Keratinocyte (primary cell): ENCODE measurements at regions not wholly inside any gene's neighbourhood (a gene's known extent, or its start where the extent isn't known, plus 50 kb on each side); places are given as distances from the start of the nearest gene placed in this dataset.

Experiments
- DNase-seq: peaks from one replicate; pipeline ENCODE4 v3.0.0-alpha.2; 2011; ENCODE audit warnings: low read depth, missing footprints, low spot score
- FAIRE-seq: peaks from 2 replicates; lab custom pipeline; 2011; peaks lifted over from hg19 to GRCh38; lab: Jason Lieb, UNC
- H2AFZ ChIP-seq: 2 replicates; pipeline ENCODE4 v1.6.0; 2012; ENCODE audit warnings: low read length, control low read depth, inconsistent platforms; ENCODE audit not compliant: control insufficient read depth
- H3K27ac ChIP-seq: 2 replicates; pipeline ENCODE4 v1.5.1; 2011; ENCODE audit warnings: low read length; ENCODE audit not compliant: control insufficient read depth, insufficient read depth
- H3K27me3 ChIP-seq: 3 replicates; pipeline ENCODE4 v1.6.0; 2011; ENCODE audit warnings: low read length; ENCODE audit not compliant: control insufficient read depth, insufficient read depth; ENCODE audit errors: extremely low read depth
- H3K36me3 ChIP-seq, 2 experiments: 2 replicates in 1 of 2; 3 replicates in 1 of 2; pipeline ENCODE4 v1.5.1; 2011; ENCODE audit warnings: low read length in 2 of 2, mild to moderate bottlenecking in 1 of 2; ENCODE audit not compliant: control insufficient read depth in 2 of 2, insufficient read depth in 2 of 2; ENCODE audit errors: extremely low read depth in 1 of 2
- H3K4me1 ChIP-seq: 3 replicates; pipeline ENCODE4 v1.5.1; 2011; ENCODE audit warnings: low read length; ENCODE audit not compliant: control insufficient read depth, insufficient read depth; ENCODE audit errors: extremely low read depth
- H3K4me2 ChIP-seq: 3 replicates; pipeline ENCODE4 v1.6.0; 2011; ENCODE audit warnings: low read depth, low read length; ENCODE audit not compliant: control insufficient read depth, insufficient read depth; ENCODE audit errors: extremely low read depth
- H3K4me3 ChIP-seq, 3 experiments: fragments of 200-600 bp in 1 of 3; sonication (generic) in 1 of 3; 2 replicates in 2 of 3; 3 replicates in 1 of 3; pipeline ENCODE4 v1.5.1; 2011 to 2016; ENCODE audit warnings: low read length in 3 of 3, mild to moderate bottlenecking in 3 of 3, control low read depth in 2 of 3, inconsistent platforms in 1 of 3, low read depth in 1 of 3, mixed read lengths in 1 of 3, mixed run types in 1 of 3, moderate library complexity in 1 of 3; ENCODE audit not compliant: control insufficient read depth in 2 of 3, insufficient read depth in 2 of 3; ENCODE audit errors: extremely low read depth in 1 of 3
- H3K79me2 ChIP-seq: 2 replicates; pipeline ENCODE4 v1.6.0; 2012; ENCODE audit warnings: low read length; ENCODE audit not compliant: control insufficient read depth, insufficient read depth
- H3K9ac ChIP-seq: 3 replicates; pipeline ENCODE4 v1.6.0; 2011; ENCODE audit warnings: low read length; ENCODE audit not compliant: control insufficient read depth, insufficient read depth; ENCODE audit errors: extremely low read depth
- H3K9me1 ChIP-seq: 3 replicates; pipeline ENCODE4 v1.6.0; 2011; ENCODE audit warnings: low read length; ENCODE audit not compliant: control insufficient read depth, insufficient read depth; ENCODE audit errors: extremely low read depth
- H3K9me3 ChIP-seq: 2 replicates; pipeline ENCODE4 v1.5.1; 2012; ENCODE audit warnings: low read depth, low read length; ENCODE audit not compliant: control insufficient read depth
- H4K20me1 ChIP-seq: 3 replicates; pipeline ENCODE4 v1.6.0; 2011; ENCODE audit warnings: low read length; ENCODE audit not compliant: control insufficient read depth, insufficient read depth; ENCODE audit errors: extremely low read depth
- EZH2 ChIP-seq: IDR thresholded peaks from one replicate; pipeline ENCODE4 v1.6.1; 2012; ENCODE audit warnings: inconsistent platforms, mild to moderate bottlenecking, low read length, moderate library complexity
- dilution Hi-C: fragments of 300-500 bp; cut with MboI; formaldehyde crosslinking; loops from one replicate; pipeline ENCODE4 v1.7.0; 2020; ENCODE audit warnings: low sequenced_read_pairs; ENCODE audit not compliant: extremely low pct_ligation_motif_present
- TF ChIP-seq, protein P1 (sequence below), 3 experiments: IDR thresholded peaks in 1 of 3; conservative IDR thresholded peaks in 1 of 3; optimal IDR thresholded peaks in 1 of 3; 2 replicates in 2 of 3; 3 replicates in 1 of 3; pipeline versions ENCODE3 to v1.5.1; 2011; ENCODE audit warnings: low read length in 3 of 3, mild to moderate bottlenecking in 3 of 3, moderate library complexity in 2 of 3, control low read depth in 1 of 3, inconsistent platforms in 1 of 3; ENCODE audit not compliant: insufficient read depth in 2 of 3; ENCODE audit errors: extremely low read depth in 1 of 3

DNA sequence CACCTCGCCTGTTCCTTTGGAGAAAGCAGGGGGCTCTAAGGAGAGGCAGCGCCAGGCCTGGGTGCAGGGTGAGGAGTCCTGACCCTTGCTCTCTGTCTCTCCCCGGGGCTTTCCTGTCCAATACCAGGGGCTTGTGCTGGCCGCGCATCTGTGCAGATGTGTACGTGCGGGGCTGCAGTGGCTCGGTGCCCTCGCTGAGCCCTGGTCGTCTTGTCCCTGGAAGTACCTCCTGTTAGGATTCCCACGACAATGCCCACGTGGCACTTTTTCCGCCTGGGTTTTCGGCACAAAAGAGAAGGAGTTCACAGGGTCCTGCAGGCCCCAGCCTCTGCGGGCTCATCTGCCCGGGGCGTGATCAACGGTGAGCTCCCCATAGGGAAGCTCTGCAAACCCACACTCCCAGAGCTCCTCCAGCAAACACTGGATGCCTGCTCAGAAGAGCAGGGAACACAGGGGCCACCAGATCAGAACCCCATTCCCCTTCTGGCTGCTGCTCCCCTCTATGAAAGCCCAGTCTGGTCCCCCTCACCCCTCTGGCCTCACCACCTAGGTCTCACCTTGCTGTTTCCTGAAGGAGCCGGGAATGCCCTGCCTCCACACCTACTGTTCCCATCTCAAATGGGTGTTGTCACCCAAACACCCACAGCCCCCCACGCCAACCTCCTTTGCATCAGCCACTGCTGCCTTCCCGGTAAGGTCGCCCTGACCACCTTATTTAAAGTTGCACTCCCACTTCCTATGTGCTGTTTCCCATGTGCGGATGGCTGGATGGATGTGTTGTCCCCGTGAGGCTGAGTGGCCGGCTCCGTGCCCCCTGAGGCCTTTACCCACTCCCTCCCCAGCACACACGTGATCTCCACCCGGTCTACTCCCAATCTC, 62.6 kb upstream of the PRR20G start:
- dilution Hi-C loops: no loop called here
- TF ChIP-seq, protein P1, sequence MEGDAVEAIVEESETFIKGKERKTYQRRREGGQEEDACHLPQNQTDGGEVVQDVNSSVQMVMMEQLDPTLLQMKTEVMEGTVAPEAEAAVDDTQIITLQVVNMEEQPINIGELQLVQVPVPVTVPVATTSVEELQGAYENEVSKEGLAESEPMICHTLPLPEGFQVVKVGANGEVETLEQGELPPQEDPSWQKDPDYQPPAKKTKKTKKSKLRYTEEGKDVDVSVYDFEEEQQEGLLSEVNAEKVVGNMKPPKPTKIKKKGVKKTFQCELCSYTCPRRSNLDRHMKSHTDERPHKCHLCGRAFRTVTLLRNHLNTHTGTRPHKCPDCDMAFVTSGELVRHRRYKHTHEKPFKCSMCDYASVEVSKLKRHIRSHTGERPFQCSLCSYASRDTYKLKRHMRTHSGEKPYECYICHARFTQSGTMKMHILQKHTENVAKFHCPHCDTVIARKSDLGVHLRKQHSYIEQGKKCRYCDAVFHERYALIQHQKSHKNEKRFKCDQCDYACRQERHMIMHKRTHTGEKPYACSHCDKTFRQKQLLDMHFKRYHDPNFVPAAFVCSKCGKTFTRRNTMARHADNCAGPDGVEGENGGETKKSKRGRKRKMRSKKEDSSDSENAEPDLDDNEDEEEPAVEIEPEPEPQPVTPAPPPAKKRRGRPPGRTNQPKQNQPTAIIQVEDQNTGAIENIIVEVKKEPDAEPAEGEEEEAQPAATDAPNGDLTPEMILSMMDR (optimal IDR thresholded peaks at IDR 0.05 in 1 of 3, IDR thresholded peaks at IDR 0.05 in 1 of 3, conservative IDR thresholded peaks at IDR 0.05 in 1 of 3; ENCODE audit: extremely low read depth in 1 of 3, insufficient read depth in 2 of 3, low read length in 3 of 3): no peak
- no peak for TF ChIP-seq EZH2
- no peak overlapping the region for H2AFZ ChIP-seq
- no peaks in the 10 kb centered on the region for H3K4me1 ChIP-seq
- H3K79me2 ChIP-seq: no peaks in the 10 kb centered on the region
- H3K4me2 ChIP-seq: no peak overlapping the region
- FAIRE-seq (no peak), DNase-seq (no peak)
- H3K9me1 ChIP-seq: no peaks in the 10 kb centered on the region
- no peak overlapping the region for H3K27ac ChIP-seq
- no peaks in the 10 kb centered on the region for H3K36me3 ChIP-seq
- no peak overlapping the region for H3K9ac ChIP-seq
- peaks cover 36% of the 10 kb centered on the region for H3K27me3 ChIP-seq
- no peaks in the 10 kb centered on the region for H3K9me3 ChIP-seq
- H4K20me1 ChIP-seq: no peaks in the 10 kb centered on the region
- no peak overlapping the region for H3K4me3 ChIP-seq

DNA sequence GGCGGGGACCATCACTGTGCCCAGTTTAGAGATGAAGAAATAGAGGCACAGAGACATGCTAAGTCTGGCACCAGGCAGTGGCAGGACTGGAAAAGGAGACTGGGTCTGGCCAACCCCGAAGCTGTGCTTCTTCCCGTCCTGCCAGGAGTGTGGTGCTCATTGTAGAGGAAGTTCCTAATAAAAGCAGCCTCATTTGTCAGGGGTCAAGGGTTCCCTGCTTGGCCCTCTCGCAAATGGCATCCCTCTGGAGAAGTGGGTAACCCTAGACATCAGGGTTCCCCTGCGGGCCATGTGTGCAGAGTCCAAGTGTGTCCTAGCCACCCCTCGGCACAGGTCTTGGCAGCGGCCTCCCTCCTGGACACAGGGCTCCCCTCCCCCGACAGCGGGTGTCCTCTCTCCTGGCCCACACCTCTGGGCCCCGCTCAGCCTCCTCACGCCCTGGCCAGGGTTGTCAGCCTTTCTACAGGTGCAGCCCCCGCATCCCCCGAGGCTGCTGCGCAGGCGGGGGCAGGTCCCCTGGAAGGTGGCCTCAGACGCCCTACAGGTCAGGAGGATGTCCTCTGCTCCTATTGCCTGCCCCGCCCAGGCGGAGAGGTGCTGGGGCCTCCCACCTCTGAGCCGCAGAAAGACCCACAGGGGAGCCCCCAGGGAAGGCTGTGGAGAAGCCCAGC, 61.8 kb upstream of the PRR20G start:
- Histone ChIP-seq H3K4me1 (no peaks in the 10 kb centered on the region), H3K9me3 (no peaks in the 10 kb centered on the region), H3K9ac (no peak overlapping the region), H2AFZ (no peak overlapping the region), H3K27me3 (peaks cover 36% of the 10 kb centered on the region), H3K36me3 (no peaks in the 10 kb centered on the region), H4K20me1 (no peaks in the 10 kb centered on the region), H3K4me2 (no peak overlapping the region), H3K27ac (no peak overlapping the region), H3K9me1 (no peaks in the 10 kb centered on the region), H3K79me2 (no peaks in the 10 kb centered on the region), H3K4me3 (no peak overlapping the region)
- no peak for TF ChIP-seq EZH2
- TF ChIP-seq, protein P1 (optimal IDR thresholded peaks at IDR 0.05 in 1 of 3, IDR thresholded peaks at IDR 0.05 in 1 of 3, conservative IDR thresholded peaks at IDR 0.05 in 1 of 3; ENCODE audit: extremely low read depth in 1 of 3, insufficient read depth in 2 of 3, low read length in 3 of 3): no peak
- no peak for DNase-seq
- FAIRE-seq: no peak
- dilution Hi-C loops: no loop called here
